GM19468 (cell line): ENCODE measurements at regions not wholly inside any gene's neighbourhood (a gene's known extent, or its start where the extent isn't known, plus 50 kb on each side); places are given as distances from the start of the nearest gene placed in this dataset.
"Not testable (repeated sequence)": the region's sequence is repeated elsewhere in the genome, so short reads cannot be mapped to it uniquely, and the experiment has no call there.

Source experiments
- ATAC-seq: cut with Tn5 transposase; IDR thresholded peaks from one replicate; pipeline ENCODE4 v1.9.1; 2021; ENCODE audit warnings: mild to moderate bottlenecking, moderate library complexity, moderate number of reproducible peaks; ENCODE audit not compliant: unreplicated experiment; ENCODE audit errors: extremely low read depth

GRCh38 chr16:87143661-87144121 is 173.5 kb downstream of the C16orf95 start:
- ATAC-seq = no peak

- no peak for ATAC-seq
These were observed 173.0 kb downstream of the C16orf95 start for GRCh38 chr16:87144232-87144631.

GRCh38 chr16:87145181-87146176 is 171.7 kb downstream of the C16orf95 start:
- no peak for ATAC-seq

- ATAC-seq = no peak
These were observed 170.5 kb downstream of the C16orf95 start for GRCh38 chr16:87146676-87147075.

GRCh38 chr16:87149051-87149450 is 168.1 kb downstream of the C16orf95 start:
- ATAC-seq = no peak

- ATAC-seq = no peak
These were observed 166.9 kb downstream of the C16orf95 start for GRCh38 chr16:87150262-87150661.

GRCh38 chr16:87150681-87151280 is 166.4 kb downstream of the C16orf95 start:
- ATAC-seq = no peak

GRCh38 chr16:87152221-87152755 is 164.9 kb downstream of the C16orf95 start:
- no peak for ATAC-seq

GRCh38 chr16:87153326-87153725 is 163.9 kb downstream of the C16orf95 start:
- no peak for ATAC-seq

- not testable (repeated sequence) for ATAC-seq
These were observed 161.9 kb downstream of the C16orf95 start for GRCh38 chr16:87155315-87155714.

GRCh38 chr16:87156195-87156594 is 161.0 kb downstream of the C16orf95 start:
- no peak for ATAC-seq

GRCh38 chr16:87160234-87160636 is 157.0 kb downstream of the C16orf95 start:
- no peak for ATAC-seq

- ATAC-seq = no peak
These were observed 156.4 kb downstream of the C16orf95 start for GRCh38 chr16:87160701-87161337.

- ATAC-seq = not testable (repeated sequence)
These were observed 155.8 kb downstream of the C16orf95 start for GRCh38 chr16:87161410-87161809.

- ATAC-seq = no peak
These were observed 155.1 kb downstream of the C16orf95 start for GRCh38 chr16:87161822-87162676.

- not testable (repeated sequence) for ATAC-seq
These were observed 154.4 kb downstream of the C16orf95 start for GRCh38 chr16:87162799-87163198.

GRCh38 chr16:87163637-87164036 is 153.6 kb downstream of the C16orf95 start:
- ATAC-seq = no peak

GRCh38 chr16:87165151-87165550 is 152.0 kb downstream of the C16orf95 start:
- ATAC-seq = no peak

- no peak for ATAC-seq
These were observed 151.3 kb downstream of the C16orf95 start for GRCh38 chr16:87165885-87166284.

GRCh38 chr16:87166321-87166720 is 150.9 kb downstream of the C16orf95 start:
- no peak for ATAC-seq
